ENCODE measurements at regions not wholly inside any gene's neighbourhood (a gene's known extent, or its start where the extent isn't known, plus 50 kb on each side); places are given as distances from the start of the nearest gene placed in this dataset.

DNA sequence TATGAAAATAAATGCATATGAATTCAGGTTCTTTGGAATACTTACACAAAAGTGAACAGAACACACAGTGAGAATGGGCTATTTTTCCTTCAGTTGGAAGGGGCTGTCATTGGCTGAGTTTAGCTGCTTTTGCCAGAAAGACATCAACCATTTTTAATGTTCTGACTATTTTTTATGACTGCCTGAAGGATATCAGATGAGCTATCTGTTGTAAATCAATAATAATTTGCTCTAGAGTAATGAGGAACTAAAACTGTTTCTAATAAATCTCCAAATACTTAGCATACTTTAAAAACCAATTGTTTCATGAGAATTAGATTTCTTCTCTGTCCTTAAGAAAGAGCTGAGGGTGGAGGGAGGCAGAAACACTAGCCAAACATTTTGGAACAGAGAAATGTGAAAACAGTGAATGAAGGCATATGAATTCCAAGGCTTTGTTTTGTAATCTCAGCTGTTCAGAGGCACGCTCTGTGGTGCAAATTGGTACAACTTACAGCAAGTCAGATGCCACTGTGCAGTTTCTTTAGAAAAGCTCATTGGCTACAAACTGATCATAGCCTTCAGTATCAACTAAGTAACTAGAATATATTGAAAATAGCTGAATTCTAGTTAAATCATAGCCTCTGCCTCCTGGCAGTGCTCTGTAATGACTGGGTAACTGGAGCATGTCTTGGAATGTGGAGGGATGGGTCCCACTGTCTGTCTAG is 228.9 kb upstream of the JAG1 start:
- no peak for DNase-seq (ENCODE audit: low spot score)
- ATAC-seq = peak; percentile 70
- intact Hi-C loops (cut with DNase I) = no loop called here

DNA sequence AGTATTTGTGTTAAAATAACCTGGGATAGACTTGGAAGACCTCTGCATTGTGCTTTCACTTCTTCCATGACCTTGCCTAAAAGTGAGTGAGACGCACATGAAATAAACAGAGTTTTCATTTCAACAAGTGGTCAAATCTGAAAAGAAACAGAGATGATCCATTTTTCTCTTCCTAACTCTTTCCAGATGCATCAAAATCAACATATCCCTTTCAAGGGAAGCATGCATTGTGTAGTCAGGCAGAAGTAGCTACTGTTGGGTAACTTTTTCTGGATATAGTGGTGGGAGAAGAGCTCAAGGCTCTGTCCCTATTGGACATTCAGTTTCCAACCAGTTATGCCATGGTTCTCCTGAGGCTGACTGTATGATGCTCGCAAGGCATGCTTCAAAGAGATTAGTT is 233.0 kb upstream of the JAG1 start:
- no peak for ATAC-seq
- intact Hi-C loops (cut with DNase I) = no loop called here
- DNase-seq (ENCODE audit: low spot score) = no peak

DNA sequence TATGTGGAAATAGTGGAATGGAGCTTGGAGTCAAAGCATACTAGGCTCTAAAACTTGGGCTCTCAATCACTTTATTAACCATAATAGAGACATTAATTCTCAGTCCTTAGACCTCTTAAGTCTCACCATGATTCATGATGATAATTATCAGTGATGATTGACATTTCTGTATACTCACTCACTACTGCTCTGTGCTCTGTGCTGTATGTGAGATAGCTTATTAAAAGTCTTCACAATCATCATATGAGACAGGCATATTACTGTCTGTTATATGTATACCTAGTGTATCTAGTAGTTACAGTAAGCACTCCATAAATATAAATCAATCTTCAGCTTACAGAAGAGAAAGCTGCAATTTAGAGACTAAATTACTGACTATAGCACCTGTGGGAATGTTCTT is 236.0 kb upstream of the JAG1 start:
- intact Hi-C loops (cut with DNase I) = no loop called here
- no peak for ATAC-seq
- no peak for DNase-seq (ENCODE audit: low spot score)

GRCh38 chr20:10910535-10911178 is 236.9 kb upstream of the JAG1 start:
- intact Hi-C loops (cut with DNase I) = no loop called here
- peak; percentile 71 for ATAC-seq
- DNase-seq (ENCODE audit: low spot score) = no peak

GRCh38 chr20:10911298-10911697 is 237.5 kb upstream of the JAG1 start:
- no peak for DNase-seq (ENCODE audit: low spot score)
- intact Hi-C loops (cut with DNase I) = no loop called here

GRCh38 chr20:10915815-10916214 is 242.0 kb upstream of the JAG1 start:
- intact Hi-C loops (cut with DNase I) = no loop called here
- no peak for DNase-seq (ENCODE audit: low spot score)
- ATAC-seq = no peak

More at GRCh38 chr20:10911298-10911697, 237.5 kb upstream of the JAG1 start:
- ATAC-seq = no peak

- intact Hi-C loops (cut with DNase I) = no loop called here
- DNase-seq (ENCODE audit: low spot score) (no peak), ATAC-seq (no peak)
These were observed 242.5 kb upstream of the JAG1 start for GRCh38 chr20:10916312-10916711.

DNA sequence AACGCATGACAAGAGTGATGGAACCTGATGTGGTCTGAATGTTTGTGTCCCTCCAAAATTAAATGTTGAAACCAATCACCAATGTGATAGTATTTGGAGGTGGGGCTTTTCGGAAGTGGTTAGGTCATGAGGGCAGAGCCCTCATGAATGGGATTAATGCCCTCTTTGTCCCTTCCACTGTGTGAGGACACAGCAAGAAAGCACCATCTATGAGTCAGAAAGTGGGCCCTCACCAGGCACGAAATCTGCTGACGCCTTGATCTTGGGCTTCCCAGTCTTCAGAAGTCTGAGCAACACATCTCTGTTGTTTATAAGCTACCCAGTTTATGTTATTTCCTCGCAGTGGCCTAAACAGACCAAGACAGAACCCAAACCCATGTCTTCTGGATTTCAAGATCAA is 244.0 kb upstream of the JAG1 start:
- ATAC-seq = no peak
- DNase-seq (ENCODE audit: low spot score) = no peak
- intact Hi-C loops (cut with DNase I) = no loop called here

DNA sequence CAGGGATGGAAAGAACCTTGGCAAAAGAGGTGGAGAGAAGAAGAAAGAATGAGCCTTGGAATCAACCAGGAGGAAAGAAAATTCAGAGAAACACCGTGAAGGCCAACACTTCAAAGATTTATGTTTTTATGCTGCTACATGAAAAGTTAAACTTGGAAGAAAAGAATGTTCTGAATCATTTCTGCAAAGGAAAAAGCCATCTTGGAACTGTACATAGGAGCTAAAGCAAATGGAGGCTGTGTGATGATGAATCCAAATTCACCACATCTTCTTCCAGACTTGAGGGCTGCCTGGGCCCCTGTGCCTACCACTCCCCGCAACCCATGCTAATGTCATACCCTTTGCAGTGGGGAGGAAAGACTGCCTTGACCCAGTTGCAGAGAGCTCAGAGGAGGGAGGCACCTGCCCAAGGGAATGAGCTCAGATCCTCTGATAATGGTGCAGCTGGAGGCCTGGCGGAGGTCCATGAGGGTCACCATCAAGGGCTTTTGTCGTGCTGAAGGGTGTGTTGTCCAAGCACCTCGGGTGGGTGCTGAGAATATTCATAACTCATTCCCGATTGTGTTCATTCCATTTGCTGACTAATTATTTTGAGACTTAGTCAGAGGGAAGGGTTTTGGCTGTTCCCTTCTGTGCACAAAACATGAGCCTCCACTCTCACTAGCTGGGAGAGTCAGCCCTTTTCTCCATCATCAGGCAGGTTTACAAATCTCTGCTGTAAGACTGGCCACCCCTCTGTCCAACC is 245.8 kb upstream of the JAG1 start:
- no peak for DNase-seq (ENCODE audit: low spot score)
- intact Hi-C loops (cut with DNase I) = no loop called here
- no peak for ATAC-seq

DNA sequence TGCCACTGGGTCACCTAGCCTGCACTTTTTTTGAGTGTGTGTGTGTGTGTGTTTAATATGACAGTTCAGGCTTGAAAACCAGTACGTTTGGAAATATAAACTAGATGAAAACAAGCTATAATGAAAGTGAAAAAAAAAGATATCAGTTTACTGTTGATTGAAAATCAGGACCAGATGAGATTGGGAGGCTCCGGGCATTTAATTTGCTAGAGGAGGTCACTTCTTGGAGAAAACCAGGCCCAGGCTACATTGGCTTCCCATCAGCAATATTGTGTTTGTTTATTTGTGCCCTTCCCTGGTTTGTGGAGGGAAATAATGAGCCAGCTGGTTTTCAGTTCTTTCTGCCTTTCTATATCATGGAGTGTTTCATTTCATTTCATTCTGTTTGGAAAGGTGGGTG is 246.6 kb upstream of the JAG1 start:
- intact Hi-C loops (cut with DNase I) = no loop called here
- DNase-seq (ENCODE audit: low spot score) (no peak), ATAC-seq (no peak)

- intact Hi-C loops (cut with DNase I) = no loop called here
- ATAC-seq (no peak), DNase-seq (ENCODE audit: low spot score) (no peak)
These were observed 247.8 kb upstream of the JAG1 start for GRCh38 chr20:10921491-10922010.

DNA sequence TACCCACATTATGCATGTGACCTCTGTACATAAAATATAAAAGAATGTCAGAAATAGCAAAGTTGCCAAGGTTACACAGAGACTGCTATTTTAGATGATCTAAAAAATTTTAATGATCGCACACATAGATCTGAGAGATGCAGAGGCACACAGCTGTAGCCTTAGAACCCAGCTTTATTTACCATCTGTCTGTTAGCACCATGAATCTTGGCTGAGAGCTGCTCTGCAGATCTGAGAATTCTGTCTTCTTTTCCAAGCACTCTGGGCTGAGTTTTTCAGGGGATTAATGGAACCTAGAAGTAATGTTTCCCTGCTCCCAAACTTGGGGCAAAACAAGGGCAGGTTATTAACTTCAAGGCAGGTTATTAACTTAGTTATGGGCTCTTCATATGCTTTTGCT is 248.7 kb upstream of the JAG1 start:
- no peak for ATAC-seq
- intact Hi-C loops (cut with DNase I) = no loop called here
- no peak for DNase-seq (ENCODE audit: low spot score)

GRCh38 chr20:10922941-10923340 is 249.1 kb upstream of the JAG1 start:
- ATAC-seq (no peak), DNase-seq (ENCODE audit: low spot score) (no peak)
- intact Hi-C loops (cut with DNase I) = no loop called here

DNA sequence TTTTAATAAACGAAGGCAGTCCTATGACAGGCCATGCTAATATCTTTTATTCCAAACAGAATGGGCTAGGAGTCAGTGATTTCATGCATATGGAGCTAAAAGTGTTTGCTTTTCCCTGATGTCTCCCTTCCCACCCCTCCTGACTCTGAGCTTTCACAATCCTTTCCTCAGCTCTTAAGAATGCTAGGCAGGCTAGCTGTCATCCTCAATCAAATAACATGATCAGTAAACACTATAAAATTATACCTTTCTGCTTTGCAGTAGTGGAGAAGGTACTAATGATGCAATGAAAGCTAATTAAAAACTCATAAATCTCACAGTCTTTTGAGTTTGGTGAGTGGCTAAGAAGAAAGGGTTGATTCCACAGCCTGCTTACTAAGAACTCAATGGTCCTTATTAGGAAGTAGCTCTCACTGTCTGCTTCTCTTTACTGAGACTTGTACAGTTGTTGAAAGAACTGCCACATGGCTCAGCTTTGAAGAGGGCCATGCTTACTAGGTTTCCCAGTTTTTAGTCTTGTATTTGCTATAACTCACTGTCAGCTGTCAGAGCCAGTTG is 250.9 kb upstream of the JAG1 start:
- no peak for DNase-seq (ENCODE audit: low spot score)
- intact Hi-C loops (cut with DNase I) = no loop called here
- peak; percentile 45 for ATAC-seq

DNA sequence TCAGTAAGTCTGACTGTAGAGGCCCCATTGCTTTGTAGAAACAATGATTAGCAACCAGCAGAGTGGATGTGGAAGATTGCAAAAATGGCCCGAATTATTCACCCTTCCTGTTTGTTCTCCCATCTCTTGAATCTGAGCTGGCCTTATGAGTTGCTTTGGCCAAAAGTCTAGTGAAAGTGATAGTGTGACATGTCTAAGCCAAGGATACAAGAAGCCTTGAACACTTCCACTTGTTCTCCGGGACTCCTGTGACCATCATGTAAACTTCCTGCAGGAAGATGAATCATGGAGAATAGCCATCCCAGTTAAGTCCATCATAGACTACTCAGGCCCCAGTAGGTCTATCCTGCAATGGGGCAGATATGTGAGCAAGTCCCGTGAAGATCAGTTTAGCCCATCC is 252.0 kb upstream of the JAG1 start:
- no peak for ATAC-seq

DNA sequence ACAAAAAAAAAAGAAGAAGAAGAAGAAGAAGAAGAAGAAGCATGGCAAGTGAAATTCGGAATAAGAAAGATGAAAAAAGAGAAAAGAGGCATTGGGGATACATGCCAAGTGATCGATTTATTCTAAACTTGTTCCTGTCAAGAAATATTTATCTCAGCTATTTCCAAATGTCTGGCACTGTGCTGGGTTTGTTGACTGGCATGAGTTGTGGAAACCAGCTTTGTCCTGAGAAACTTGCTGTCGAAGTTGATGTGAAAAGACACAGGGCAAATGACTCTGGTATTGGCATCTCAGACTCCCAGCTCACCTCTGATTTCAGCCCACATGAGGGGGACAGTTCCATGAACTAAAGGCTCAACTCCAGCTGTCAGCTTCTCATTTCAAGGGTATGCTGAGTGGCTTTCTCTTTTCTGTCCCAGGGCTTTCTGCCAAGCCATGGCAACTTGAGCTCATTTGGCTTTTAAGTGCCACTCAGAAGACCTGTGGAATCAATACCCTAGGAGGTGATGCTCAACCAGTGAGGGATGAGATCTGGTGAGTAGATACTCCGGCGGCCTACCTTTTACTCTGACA is 253.3 kb upstream of the JAG1 start:
- intact Hi-C loops (cut with DNase I) = no loop called here
- ATAC-seq (no peak), DNase-seq (ENCODE audit: low spot score) (no peak)

More for the DNA sequence above, 252.0 kb upstream of the JAG1 start:
- no peak for DNase-seq (ENCODE audit: low spot score)
- intact Hi-C loops (cut with DNase I) = no loop called here

GRCh38 chr20:10927936-10928840 is 254.4 kb upstream of the JAG1 start:
- DNase-seq (ENCODE audit: low spot score) = no peak
- intact Hi-C loops (cut with DNase I) = no loop called here
- no peak for ATAC-seq

GRCh38 chr20:10928841-10929421 is 255.1 kb upstream of the JAG1 start:
- DNase-seq (ENCODE audit: low spot score) (no peak), ATAC-seq (peak; percentile 52)
- intact Hi-C loops (cut with DNase I) = no loop called here
